Activated CD4-positive, alpha-beta T cell treated with anti-CD3 and anti-CD28 coated beads, Interleukin-2, amount 10 ng/mL, durations not matched to agents 24 days and 14 days (primary cell): ENCODE measurements at regions not wholly inside any gene's neighbourhood (a gene's known extent, or its start where the extent isn't known, plus 50 kb on each side); places are given as distances from the start of the nearest gene placed in this dataset.

ENCODE experiments used
- DNase-seq: peaks from one replicate; pipeline ENCODE4 v3.0.0; 2022
- H3K27ac Mint-ChIP-seq: one replicate; pipeline ENCODE4 v1.8.0; 2022; ENCODE audit warnings: mild to moderate bottlenecking, mixed read lengths
- H3K27me3 Mint-ChIP-seq: one replicate; pipeline ENCODE4 v1.8.0; 2022; ENCODE audit warnings: mixed read lengths
- H3K36me3 Mint-ChIP-seq: one replicate; pipeline ENCODE4 v1.8.0; 2022; ENCODE audit warnings: low read depth, mild to moderate bottlenecking, mixed read lengths
- H3K4me1 Mint-ChIP-seq: one replicate; pipeline ENCODE4 v1.8.0; 2021; ENCODE audit warnings: mixed read lengths
- H3K4me3 Mint-ChIP-seq: one replicate; pipeline ENCODE4 v1.8.0; 2022; ENCODE audit warnings: mild to moderate bottlenecking, moderate library complexity, mixed read lengths
- H3K9me3 Mint-ChIP-seq: one replicate; pipeline ENCODE4 v1.8.0; 2021; ENCODE audit warnings: mixed read lengths
- intact Hi-C: fragments of 100-400 bp; cut with micrococcal nuclease; formaldehyde crosslinking; loops from one replicate; pipeline ENCODE4 v1.15.1; 2023

GRCh38 chr2:76312236-76312635 lies 601.5 kb upstream of the GCFC2 start:
- Mint-ChIP-seq H3K9me3 (peaks cover 3% of the 10 kb centered on the region), H3K4me1 (no peaks in the 10 kb centered on the region), H3K27ac (no peak overlapping the region), H3K27me3 (no peaks in the 10 kb centered on the region), H3K36me3 (no peaks in the 10 kb centered on the region), H3K4me3 (no peak overlapping the region)
- intact Hi-C loops = no loop called here
- no peak for DNase-seq

- no peak overlapping the region for H3K27ac Mint-ChIP-seq
- DNase-seq = no peak
- no peak overlapping the region for H3K4me3 Mint-ChIP-seq
- H3K36me3 Mint-ChIP-seq = no peaks in the 10 kb centered on the region
- H3K4me1 Mint-ChIP-seq = no peaks in the 10 kb centered on the region
- peaks cover 3% of the 10 kb centered on the region for H3K9me3 Mint-ChIP-seq
- intact Hi-C loops = no loop called here
- H3K27me3 Mint-ChIP-seq = no peaks in the 10 kb centered on the region
Measured at GRCh38 chr2:76311728-76312127, 601.0 kb upstream of the GCFC2 start.

- no peak for DNase-seq
- Mint-ChIP-seq H3K27me3 (no peaks in the 10 kb centered on the region), H3K4me3 (no peak overlapping the region), H3K36me3 (no peaks in the 10 kb centered on the region), H3K4me1 (no peaks in the 10 kb centered on the region), H3K9me3 (peaks cover 6% of the 10 kb centered on the region), H3K27ac (no peak overlapping the region)
- intact Hi-C loops = no loop called here
Measured at GRCh38 chr2:76310894-76311633, 600.3 kb upstream of the GCFC2 start.

- intact Hi-C loops = no loop called here
Measured at GRCh38 chr2:76307495-76307894, 596.8 kb upstream of the GCFC2 start.

GRCh38 chr2:76298041-76298440 lies 587.3 kb upstream of the GCFC2 start:
- Mint-ChIP-seq H3K36me3 (no peaks in the 10 kb centered on the region), H3K4me3 (no peak overlapping the region), H3K27me3 (no peaks in the 10 kb centered on the region), H3K9me3 (no peaks in the 10 kb centered on the region), H3K27ac (no peak overlapping the region), H3K4me1 (no peaks in the 10 kb centered on the region)
- intact Hi-C loops = no loop called here
- no peak for DNase-seq

More at GRCh38 chr2:76307495-76307894, 596.8 kb upstream of the GCFC2 start:
- Mint-ChIP-seq H3K27ac (no peak overlapping the region), H3K4me3 (no peak overlapping the region), H3K9me3 (peaks cover 3% of the 10 kb centered on the region), H3K4me1 (no peaks in the 10 kb centered on the region), H3K36me3 (no peaks in the 10 kb centered on the region), H3K27me3 (no peaks in the 10 kb centered on the region)
- no peak for DNase-seq

GRCh38 chr2:76296438-76296837 lies 585.7 kb upstream of the GCFC2 start:
- H3K27ac Mint-ChIP-seq = no peak overlapping the region
- H3K36me3 Mint-ChIP-seq = no peaks in the 10 kb centered on the region
- H3K27me3 Mint-ChIP-seq = no peaks in the 10 kb centered on the region
- no peak overlapping the region for H3K4me3 Mint-ChIP-seq
- H3K4me1 Mint-ChIP-seq = no peaks in the 10 kb centered on the region
- DNase-seq = no peak
- intact Hi-C loops = no loop called here
- no peaks in the 10 kb centered on the region for H3K9me3 Mint-ChIP-seq

GRCh38 chr2:76295762-76296161 lies 585.0 kb upstream of the GCFC2 start:
- Mint-ChIP-seq H3K27me3 (no peaks in the 10 kb centered on the region), H3K9me3 (no peaks in the 10 kb centered on the region), H3K36me3 (no peaks in the 10 kb centered on the region), H3K4me1 (no peaks in the 10 kb centered on the region), H3K27ac (no peak overlapping the region), H3K4me3 (no peak overlapping the region)
- DNase-seq = no peak
- intact Hi-C loops = no loop called here

- no peaks in the 10 kb centered on the region for H3K27me3 Mint-ChIP-seq
- intact Hi-C loops = no loop called here
- no peaks in the 10 kb centered on the region for H3K9me3 Mint-ChIP-seq
- H3K36me3 Mint-ChIP-seq = no peaks in the 10 kb centered on the region
- no peaks in the 10 kb centered on the region for H3K4me1 Mint-ChIP-seq
- no peak overlapping the region for H3K4me3 Mint-ChIP-seq
- DNase-seq = no peak
- no peak overlapping the region for H3K27ac Mint-ChIP-seq
Measured at GRCh38 chr2:76288598-76288997, 577.9 kb upstream of the GCFC2 start.

GRCh38 chr2:76288146-76288545 lies 577.4 kb upstream of the GCFC2 start:
- no peaks in the 10 kb centered on the region for H3K27me3 Mint-ChIP-seq
- H3K4me1 Mint-ChIP-seq = no peaks in the 10 kb centered on the region
- intact Hi-C loops = no loop called here
- H3K9me3 Mint-ChIP-seq = no peaks in the 10 kb centered on the region
- H3K4me3 Mint-ChIP-seq = no peak overlapping the region
- DNase-seq = no peak
- no peaks in the 10 kb centered on the region for H3K36me3 Mint-ChIP-seq
- H3K27ac Mint-ChIP-seq = no peak overlapping the region

- H3K4me1 Mint-ChIP-seq = no peaks in the 10 kb centered on the region
Measured at GRCh38 chr2:76283350-76283749, 572.6 kb upstream of the GCFC2 start.

GRCh38 chr2:76281156-76281841 lies 570.6 kb upstream of the GCFC2 start:
- intact Hi-C loops = no loop called here

More at GRCh38 chr2:76283350-76283749, 572.6 kb upstream of the GCFC2 start:
- no peak overlapping the region for H3K27ac Mint-ChIP-seq
- H3K36me3 Mint-ChIP-seq = no peaks in the 10 kb centered on the region
- H3K9me3 Mint-ChIP-seq = no peaks in the 10 kb centered on the region
- H3K4me3 Mint-ChIP-seq = no peak overlapping the region
- intact Hi-C loops = no loop called here
- DNase-seq = no peak
- H3K27me3 Mint-ChIP-seq = no peaks in the 10 kb centered on the region

GRCh38 chr2:76280686-76281085 lies 570.0 kb upstream of the GCFC2 start:
- Mint-ChIP-seq H3K4me3 (no peak overlapping the region), H3K9me3 (no peaks in the 10 kb centered on the region), H3K27ac (no peak overlapping the region), H3K27me3 (no peaks in the 10 kb centered on the region), H3K36me3 (no peaks in the 10 kb centered on the region), H3K4me1 (no peaks in the 10 kb centered on the region)
- DNase-seq = no peak
- intact Hi-C loops = no loop called here

More at GRCh38 chr2:76281156-76281841, 570.6 kb upstream of the GCFC2 start:
- H3K4me3 Mint-ChIP-seq = no peak overlapping the region
- DNase-seq = no peak
- H3K36me3 Mint-ChIP-seq = no peaks in the 10 kb centered on the region
- H3K4me1 Mint-ChIP-seq = no peaks in the 10 kb centered on the region
- H3K27me3 Mint-ChIP-seq = no peaks in the 10 kb centered on the region
- H3K27ac Mint-ChIP-seq = no peak overlapping the region
- H3K9me3 Mint-ChIP-seq = no peaks in the 10 kb centered on the region

GRCh38 chr2:76279142-76279541 lies 568.4 kb upstream of the GCFC2 start:
- no peak overlapping the region for H3K27ac Mint-ChIP-seq
- H3K4me3 Mint-ChIP-seq = no peak overlapping the region
- no peaks in the 10 kb centered on the region for H3K9me3 Mint-ChIP-seq
- no peaks in the 10 kb centered on the region for H3K27me3 Mint-ChIP-seq
- no peaks in the 10 kb centered on the region for H3K36me3 Mint-ChIP-seq
- intact Hi-C loops = no loop called here
- no peak for DNase-seq
- H3K4me1 Mint-ChIP-seq = no peaks in the 10 kb centered on the region

GRCh38 chr2:76275788-76276187 lies 565.1 kb upstream of the GCFC2 start:
- Mint-ChIP-seq H3K9me3 (peaks cover 4% of the 10 kb centered on the region), H3K27ac (no peak overlapping the region), H3K4me1 (no peaks in the 10 kb centered on the region), H3K4me3 (no peak overlapping the region), H3K36me3 (no peaks in the 10 kb centered on the region), H3K27me3 (no peaks in the 10 kb centered on the region)
- no peak for DNase-seq
- intact Hi-C loops = no loop called here
